Left renal pelvis (tissue), 4 donors: ENCODE measurements at regions not wholly inside any gene's neighbourhood (a gene's known extent, or its start where the extent isn't known, plus 50 kb on each side); places are given as distances from the start of the nearest gene placed in this dataset.

Source experiments
- DNase-seq, 4 donors: peaks; one replicate each; pipeline ENCODE4 v3.0.0-alpha.2; 2013; ENCODE audit warnings: low read depth in 4 of 4, low spot score in 3 of 4

- DNase-seq, result no peak
Observed at GRCh38 chr12:124505001-124505818, 62.2 kb downstream of the NCOR2 start.

- no peak for DNase-seq
Observed at GRCh38 chr12:124504273-124505000, 63.0 kb downstream of the NCOR2 start.

- no peak for DNase-seq
Observed at GRCh38 chr12:124503305-124503704, 64.1 kb downstream of the NCOR2 start.

GRCh38 chr12:124502379-124502778, 65.0 kb downstream of the NCOR2 start:
- DNase-seq, result no peak

GRCh38 chr12:124501827-124502226, 65.6 kb downstream of the NCOR2 start:
- no peak for DNase-seq

- no peak for DNase-seq
Observed at GRCh38 chr12:124501112-124501561, 66.3 kb downstream of the NCOR2 start.

GRCh38 chr12:124499898-124500244, 67.5 kb downstream of the NCOR2 start:
- no peak for DNase-seq

- no peak for DNase-seq
Observed at GRCh38 chr12:124499190-124499753, 68.1 kb downstream of the NCOR2 start.

GRCh38 chr12:124498275-124499189, 68.9 kb downstream of the NCOR2 start:
- no peak for DNase-seq

- peak in 1 of 4 donors; percentile 53 for DNase-seq
Observed at GRCh38 chr12:124497658-124498057, 69.8 kb downstream of the NCOR2 start.

- DNase-seq, result no peak
Observed at GRCh38 chr12:124497039-124497438, 70.4 kb downstream of the NCOR2 start.

GRCh38 chr12:124496584-124496983, 70.8 kb downstream of the NCOR2 start:
- no peak for DNase-seq

GRCh38 chr12:124495194-124495983, 72.0 kb downstream of the NCOR2 start:
- DNase-seq, result no peak

- DNase-seq, result no peak
Observed at GRCh38 chr12:124494751-124495129, 72.7 kb downstream of the NCOR2 start.

GRCh38 chr12:124493809-124494750, 73.3 kb downstream of the NCOR2 start:
- DNase-seq, result no peak

- DNase-seq, result no peak
Observed at GRCh38 chr12:124492879-124493808, 74.3 kb downstream of the NCOR2 start.

GRCh38 chr12:124491856-124492420, 75.5 kb downstream of the NCOR2 start:
- no peak for DNase-seq
